Choroid plexus epithelial cell (primary cell): ENCODE measurements at regions not wholly inside any gene's neighbourhood (a gene's known extent, or its start where the extent isn't known, plus 50 kb on each side); places are given as distances from the start of the nearest gene placed in this dataset.

Experiments used
- DNase-seq: peaks from one replicate; pipeline ENCODE4 v3.0.0-alpha.2; 2010; ENCODE audit warnings: low read depth
- H3K4me3 ChIP-seq: 2 replicates; pipeline ENCODE4 v1.5.1; 2011; ENCODE audit warnings: low read depth, mild to moderate bottlenecking, control low read depth, low read length, moderate library complexity
- TF ChIP-seq, protein P1 (sequence below): conservative IDR thresholded peaks from 2 replicates; pipeline ENCODE4 v1.5.1; 2011; ENCODE audit warnings: low read depth, mild to moderate bottlenecking, control low read depth, inconsistent platforms, low read length, moderate library complexity

GRCh38 chr4:59400334-59400733 lies 1799.8 kb upstream of the ADGRL3 start:
- no peak for DNase-seq
- TF ChIP-seq, protein P1, sequence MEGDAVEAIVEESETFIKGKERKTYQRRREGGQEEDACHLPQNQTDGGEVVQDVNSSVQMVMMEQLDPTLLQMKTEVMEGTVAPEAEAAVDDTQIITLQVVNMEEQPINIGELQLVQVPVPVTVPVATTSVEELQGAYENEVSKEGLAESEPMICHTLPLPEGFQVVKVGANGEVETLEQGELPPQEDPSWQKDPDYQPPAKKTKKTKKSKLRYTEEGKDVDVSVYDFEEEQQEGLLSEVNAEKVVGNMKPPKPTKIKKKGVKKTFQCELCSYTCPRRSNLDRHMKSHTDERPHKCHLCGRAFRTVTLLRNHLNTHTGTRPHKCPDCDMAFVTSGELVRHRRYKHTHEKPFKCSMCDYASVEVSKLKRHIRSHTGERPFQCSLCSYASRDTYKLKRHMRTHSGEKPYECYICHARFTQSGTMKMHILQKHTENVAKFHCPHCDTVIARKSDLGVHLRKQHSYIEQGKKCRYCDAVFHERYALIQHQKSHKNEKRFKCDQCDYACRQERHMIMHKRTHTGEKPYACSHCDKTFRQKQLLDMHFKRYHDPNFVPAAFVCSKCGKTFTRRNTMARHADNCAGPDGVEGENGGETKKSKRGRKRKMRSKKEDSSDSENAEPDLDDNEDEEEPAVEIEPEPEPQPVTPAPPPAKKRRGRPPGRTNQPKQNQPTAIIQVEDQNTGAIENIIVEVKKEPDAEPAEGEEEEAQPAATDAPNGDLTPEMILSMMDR = no peak
- H3K4me3 ChIP-seq = no peak overlapping the region

- TF ChIP-seq, protein P1 = no peak
- DNase-seq = no peak
- H3K4me3 ChIP-seq = no peak overlapping the region
These were observed 1790.5 kb upstream of the ADGRL3 start for GRCh38 chr4:59409647-59410046.

- TF ChIP-seq, protein P1 = no peak
- no peak for DNase-seq
- H3K4me3 ChIP-seq = no peak overlapping the region
These were observed 1787.4 kb upstream of the ADGRL3 start for GRCh38 chr4:59412739-59413138.

DNA sequence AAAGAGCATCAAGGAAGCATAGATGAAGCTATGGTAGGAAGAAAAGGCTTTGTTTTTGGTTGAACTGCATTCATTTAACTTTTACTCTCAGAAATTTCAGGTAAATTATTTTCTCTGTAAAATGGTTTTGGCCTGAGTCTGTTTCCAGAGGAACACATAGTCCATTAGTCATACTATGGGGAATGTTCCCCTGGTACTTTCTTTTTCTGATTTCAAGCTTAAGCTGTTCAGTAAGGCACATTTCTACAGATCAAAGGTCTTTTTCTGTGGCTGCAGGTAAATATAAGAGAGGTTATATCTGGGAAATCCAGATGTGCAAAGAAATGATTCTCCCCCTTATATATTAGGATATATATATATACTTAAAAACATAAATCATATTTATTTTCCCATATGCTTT lies 1744.4 kb upstream of the ADGRL3 start:
- H3K4me3 ChIP-seq = no peak overlapping the region
- peak; percentile 24 for DNase-seq
- TF ChIP-seq, protein P1 = no peak

DNA sequence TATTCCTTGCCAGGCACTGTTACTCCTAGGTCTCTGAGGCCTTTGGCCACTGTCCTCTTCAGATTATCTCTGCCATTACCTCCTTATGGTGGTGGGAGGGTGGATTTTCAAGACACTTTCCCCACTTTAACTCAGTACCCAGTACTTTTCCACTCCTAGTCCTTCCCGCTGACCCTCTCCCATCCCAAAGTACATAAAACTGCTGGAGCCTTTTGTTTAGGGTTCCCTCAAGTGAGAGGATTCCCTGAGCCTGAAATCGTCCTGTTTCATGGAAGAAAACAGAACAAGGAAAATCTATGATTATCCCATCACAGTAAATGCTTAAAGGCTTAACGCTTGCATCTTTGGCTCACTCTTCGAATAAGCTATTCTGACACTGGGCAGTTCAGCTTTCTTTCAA lies 1742.5 kb upstream of the ADGRL3 start:
- TF ChIP-seq, protein P1 = no peak
- no peak for DNase-seq
- no peak overlapping the region for H3K4me3 ChIP-seq

- H3K4me3 ChIP-seq = no peak overlapping the region
- TF ChIP-seq, protein P1 = no peak
- DNase-seq = no peak
These were observed 1715.2 kb upstream of the ADGRL3 start for GRCh38 chr4:59484944-59485343.

GRCh38 chr4:59500103-59500502 lies 1700.0 kb upstream of the ADGRL3 start:
- no peak for DNase-seq
- no peak overlapping the region for H3K4me3 ChIP-seq
- TF ChIP-seq, protein P1 = no peak
